ENCODE measurements at regions not wholly inside any gene's neighbourhood (a gene's known extent, or its start where the extent isn't known, plus 50 kb on each side); places are given as distances from the start of the nearest gene placed in this dataset.

DNA sequence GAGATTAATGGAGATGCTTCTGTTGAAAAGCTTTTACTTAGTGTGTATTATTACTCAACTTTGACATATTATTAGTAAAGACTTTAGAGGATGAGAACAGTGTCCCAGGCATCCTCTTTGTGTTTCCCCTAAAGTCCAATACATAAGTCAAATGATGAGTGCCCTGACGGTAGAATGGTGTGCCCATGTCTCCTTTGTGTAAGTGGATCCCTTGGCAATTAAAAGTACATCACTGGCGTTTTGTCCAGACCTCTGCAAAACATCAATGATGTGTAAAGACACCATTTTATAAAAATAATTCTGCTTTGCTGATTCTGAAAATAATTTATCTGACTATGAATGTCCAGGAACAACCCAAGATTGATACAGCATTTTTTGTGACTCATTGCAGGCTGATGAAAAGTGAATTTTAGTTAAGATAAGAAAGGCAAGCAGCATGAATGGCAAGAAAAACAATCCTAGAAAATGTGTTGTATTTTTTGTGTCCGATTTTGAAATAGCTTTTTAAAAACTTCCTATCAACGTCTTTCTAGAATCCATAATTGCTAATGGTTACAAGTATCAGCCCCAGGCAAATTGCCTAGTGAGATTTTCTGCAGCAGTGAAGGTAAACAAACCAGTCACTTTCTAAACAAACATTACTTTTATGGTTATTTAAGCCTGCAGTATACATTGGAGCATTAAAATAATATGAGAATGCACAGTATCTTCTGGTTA, 251.5 kb downstream of the PTPRC start:
- TF ChIP-seq, protein P1, sequence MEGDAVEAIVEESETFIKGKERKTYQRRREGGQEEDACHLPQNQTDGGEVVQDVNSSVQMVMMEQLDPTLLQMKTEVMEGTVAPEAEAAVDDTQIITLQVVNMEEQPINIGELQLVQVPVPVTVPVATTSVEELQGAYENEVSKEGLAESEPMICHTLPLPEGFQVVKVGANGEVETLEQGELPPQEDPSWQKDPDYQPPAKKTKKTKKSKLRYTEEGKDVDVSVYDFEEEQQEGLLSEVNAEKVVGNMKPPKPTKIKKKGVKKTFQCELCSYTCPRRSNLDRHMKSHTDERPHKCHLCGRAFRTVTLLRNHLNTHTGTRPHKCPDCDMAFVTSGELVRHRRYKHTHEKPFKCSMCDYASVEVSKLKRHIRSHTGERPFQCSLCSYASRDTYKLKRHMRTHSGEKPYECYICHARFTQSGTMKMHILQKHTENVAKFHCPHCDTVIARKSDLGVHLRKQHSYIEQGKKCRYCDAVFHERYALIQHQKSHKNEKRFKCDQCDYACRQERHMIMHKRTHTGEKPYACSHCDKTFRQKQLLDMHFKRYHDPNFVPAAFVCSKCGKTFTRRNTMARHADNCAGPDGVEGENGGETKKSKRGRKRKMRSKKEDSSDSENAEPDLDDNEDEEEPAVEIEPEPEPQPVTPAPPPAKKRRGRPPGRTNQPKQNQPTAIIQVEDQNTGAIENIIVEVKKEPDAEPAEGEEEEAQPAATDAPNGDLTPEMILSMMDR (IDR thresholded peaks at IDR 0.05 in 4 of 5, conservative IDR thresholded peaks at IDR 0.05 in 1 of 5) = no peak
- no peak for TF ChIP-seq POLR2A (IDR thresholded peaks at IDR 0.05)

All from gastrocnemius medialis (tissue), 4 donors.